Ishikawa (cell line): ENCODE measurements at regions not wholly inside any gene's neighbourhood (a gene's known extent, or its start where the extent isn't known, plus 50 kb on each side); places are given as distances from the start of the nearest gene placed in this dataset.

Source experiments
- CREB1 ChIP-seq: IDR thresholded peaks from 2 replicates; pipeline ENCODE4 v1.6.1; 2012; ENCODE audit warnings: low read depth
- EGR1 ChIP-seq: IDR thresholded peaks from 2 replicates; pipeline ENCODE4 v1.6.1; 2012
- EP300 ChIP-seq: IDR thresholded peaks from 2 replicates; pipeline ENCODE4 v1.6.1; 2012; ENCODE audit warnings: borderline replicate concordance
- TCF12 ChIP-seq: IDR thresholded peaks from 2 replicates; pipeline ENCODE4 v1.6.1; 2012; ENCODE audit warnings: low read depth

DNA sequence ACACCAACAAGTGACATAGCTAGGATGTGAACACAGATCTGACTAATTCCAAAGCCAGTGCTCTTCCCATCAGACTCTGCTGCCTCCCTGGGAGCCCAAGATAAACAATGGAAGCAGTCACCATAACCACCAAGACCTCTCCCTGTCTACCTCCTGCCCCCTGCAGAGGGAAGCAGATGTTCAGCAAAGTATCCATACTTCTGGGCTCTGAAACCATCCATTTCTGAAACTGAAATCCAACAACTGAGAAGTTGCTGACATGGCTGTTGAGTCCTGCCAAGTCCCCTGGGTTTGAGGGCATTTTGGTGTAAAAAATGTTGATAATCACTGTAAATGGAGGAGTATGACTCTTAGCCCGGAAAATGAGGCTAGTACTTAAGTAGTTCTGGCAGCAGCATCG, 102.1 kb downstream of the TYW3 start:
- TF ChIP-seq CREB1 (no peak), EP300 (no peak), TCF12 (no peak), EGR1 (no peak)
